Lung (tissue), 11 donors: ENCODE measurements at regions not wholly inside any gene's neighbourhood (a gene's known extent, or its start where the extent isn't known, plus 50 kb on each side); places are given as distances from the start of the nearest gene placed in this dataset.

ENCODE experiments used
- ATAC-seq: fragments of 200-7000 bp; cut with Tn5 transposase; one replicate; pipeline ENCODE4 v1.9.1; 2020; ENCODE audit warnings: moderate number of reproducible peaks; ENCODE audit not compliant: insufficient read depth, low FRiP score
- DNase-seq, 3 donors: peaks; one replicate each; pipeline ENCODE4 v3.0.0-alpha.2; 2013 to 2017
- H3K27ac ChIP-seq, 2 donors: one replicate each; pipeline ENCODE4 v1.5.1; 2013; ENCODE audit warnings: mild to moderate bottlenecking in 2 of 2, moderate library complexity in 2 of 2, control low read depth in 1 of 2, inconsistent platforms in 1 of 2, low read depth in 1 of 2, low read length in 1 of 2
- H3K27me3 ChIP-seq, 3 donors: one replicate each; pipeline ENCODE4 v1.5.1; 2013; ENCODE audit warnings: low read length in 2 of 3; ENCODE audit not compliant: control insufficient read depth in 3 of 3, insufficient read depth in 3 of 3
- H3K36me3 ChIP-seq, 4 donors: one replicate each; pipeline ENCODE4 v1.5.1; 2013; ENCODE audit warnings: low read length in 4 of 4, mild to moderate bottlenecking in 1 of 4, moderate library complexity in 1 of 4; ENCODE audit not compliant: control insufficient read depth in 4 of 4, insufficient read depth in 4 of 4
- H3K4me1 ChIP-seq, 5 donors: one replicate each; pipeline ENCODE4 v1.5.1; 2013; ENCODE audit warnings: low read length in 5 of 5, mild to moderate bottlenecking in 2 of 5, moderate library complexity in 1 of 5; ENCODE audit not compliant: control insufficient read depth in 5 of 5, insufficient read depth in 5 of 5
- H3K4me3 ChIP-seq: one replicate; pipeline ENCODE4 v1.5.1; 2013; ENCODE audit warnings: mild to moderate bottlenecking, control low read depth, moderate library complexity
- H3K9ac ChIP-seq, 2 donors: one replicate each; pipeline ENCODE4 v1.5.1; 2013; ENCODE audit warnings: low read length in 2 of 2, control low read depth in 1 of 2; ENCODE audit not compliant: insufficient read depth in 1 of 2
- H3K9me3 ChIP-seq, 4 donors: one replicate each; pipeline ENCODE4 v1.5.1; 2013; ENCODE audit warnings: low read length in 3 of 4, mild to moderate bottlenecking in 1 of 4, moderate library complexity in 1 of 4; ENCODE audit not compliant: control insufficient read depth in 4 of 4, insufficient read depth in 3 of 4
- WGBS, 2 donors: extraction: QIAGEN DNeasy Blood & Tissue Kit; methylation state at CpG; one replicate each; pipeline ENCODE4 v1.1.7; 2013; 5-methylcytosine and 5-hydroxymethylcytosine counted together
- TF ChIP-seq, protein P1 (sequence below): IDR thresholded peaks from 2 replicates; pipeline ENCODE4 v1.5.1; 2012; ENCODE audit warnings: mild to moderate bottlenecking; ENCODE audit errors: control extremely low read depth, extremely low read depth
- donor health status: control.
- donor health status: control.
- donor health status: Bipolar disorder and iron deficiency.
- donor health status: healthy.
- donor health status: DM: yes; HTN: yes; CAD: no.

DNA sequence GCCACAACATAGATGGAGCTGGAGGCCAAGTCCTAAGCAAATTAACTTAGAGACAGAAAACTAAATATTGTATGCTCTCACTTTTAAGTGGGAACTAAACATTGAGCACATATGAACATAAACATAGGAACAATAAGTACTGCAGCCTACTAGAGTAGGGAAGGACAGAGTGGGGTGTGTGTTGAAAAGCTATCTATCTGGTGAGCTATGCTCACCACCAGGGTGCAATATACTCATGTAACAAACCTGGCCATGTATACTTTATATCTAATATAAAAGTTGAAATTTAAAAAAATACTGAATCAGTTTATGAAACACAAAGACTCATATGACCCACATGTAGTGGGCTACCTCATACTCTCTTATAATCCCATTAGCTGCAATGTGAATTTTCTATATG lies 1305.0 kb downstream of the LRFN5 start:
- Histone ChIP-seq H3K9ac (no peak overlapping the region), H3K36me3 (no peaks in the 10 kb centered on the region), H3K9me3 (peaks cover 0 to 4% (median 0%) of the 10 kb centered on the region in 4 donors), H3K4me1 (no peaks in the 10 kb centered on the region), H3K27me3 (no peaks in the 10 kb centered on the region), H3K27ac (no peak overlapping the region), H3K4me3 (no peak overlapping the region)
- TF ChIP-seq, protein P1, sequence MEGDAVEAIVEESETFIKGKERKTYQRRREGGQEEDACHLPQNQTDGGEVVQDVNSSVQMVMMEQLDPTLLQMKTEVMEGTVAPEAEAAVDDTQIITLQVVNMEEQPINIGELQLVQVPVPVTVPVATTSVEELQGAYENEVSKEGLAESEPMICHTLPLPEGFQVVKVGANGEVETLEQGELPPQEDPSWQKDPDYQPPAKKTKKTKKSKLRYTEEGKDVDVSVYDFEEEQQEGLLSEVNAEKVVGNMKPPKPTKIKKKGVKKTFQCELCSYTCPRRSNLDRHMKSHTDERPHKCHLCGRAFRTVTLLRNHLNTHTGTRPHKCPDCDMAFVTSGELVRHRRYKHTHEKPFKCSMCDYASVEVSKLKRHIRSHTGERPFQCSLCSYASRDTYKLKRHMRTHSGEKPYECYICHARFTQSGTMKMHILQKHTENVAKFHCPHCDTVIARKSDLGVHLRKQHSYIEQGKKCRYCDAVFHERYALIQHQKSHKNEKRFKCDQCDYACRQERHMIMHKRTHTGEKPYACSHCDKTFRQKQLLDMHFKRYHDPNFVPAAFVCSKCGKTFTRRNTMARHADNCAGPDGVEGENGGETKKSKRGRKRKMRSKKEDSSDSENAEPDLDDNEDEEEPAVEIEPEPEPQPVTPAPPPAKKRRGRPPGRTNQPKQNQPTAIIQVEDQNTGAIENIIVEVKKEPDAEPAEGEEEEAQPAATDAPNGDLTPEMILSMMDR = no peak
- DNase-seq = peak in 1 of 3 donors; percentile 4
- ATAC-seq = no peak

DNA sequence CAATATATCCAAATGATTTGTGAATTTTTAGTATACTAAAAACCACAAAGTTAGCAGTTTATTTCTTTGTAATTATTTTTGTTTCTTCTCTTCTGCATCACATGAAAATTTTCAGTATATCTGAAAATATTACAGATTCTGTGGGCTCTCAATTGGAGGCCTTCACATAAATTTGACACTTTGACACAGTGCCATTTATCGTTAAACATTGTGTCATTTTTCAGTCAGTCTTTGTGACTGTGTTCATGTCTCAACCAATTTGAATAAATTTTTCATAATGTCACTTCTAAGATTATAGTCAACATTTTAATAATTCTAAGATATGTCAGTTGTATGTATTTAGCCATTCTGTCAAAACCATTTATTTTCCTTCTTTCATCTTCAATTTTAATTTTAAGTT lies 1303.0 kb downstream of the LRFN5 start:
- 94 to 95% methylated on average over 1 of the region's 1 CpG for WGBS, 2 donors

DNA sequence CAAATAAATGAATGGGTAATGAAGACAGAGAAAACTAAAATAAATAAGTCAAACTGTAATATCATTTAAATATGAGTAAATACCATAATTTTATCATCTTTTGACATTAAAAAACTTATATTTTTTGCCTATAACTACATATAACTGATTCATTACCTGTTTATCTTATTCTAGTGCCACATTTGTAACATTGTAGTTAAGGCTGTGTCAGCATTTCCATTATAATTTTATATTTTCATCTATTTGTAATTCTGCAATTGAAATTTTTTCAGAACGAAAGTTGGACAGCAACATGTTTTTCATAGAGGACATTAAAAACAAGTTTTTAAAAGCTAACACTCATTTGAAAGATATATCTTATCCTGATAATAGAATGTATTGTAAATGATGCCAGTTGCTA lies 1286.5 kb downstream of the LRFN5 start:
- H3K36me3 ChIP-seq = no peaks in the 10 kb centered on the region
- H3K4me1 ChIP-seq = no peaks in the 10 kb centered on the region
- ATAC-seq (no peak), DNase-seq (no peak)
- no peak overlapping the region for H3K9ac ChIP-seq
- H3K9me3 ChIP-seq = no peaks in the 10 kb centered on the region
- 0 to 47% methylated on average over 1 of the region's 1 CpG for WGBS, 2 donors
- H3K27ac ChIP-seq = no peak overlapping the region
- H3K27me3 ChIP-seq = no peaks in the 10 kb centered on the region
- TF ChIP-seq, protein P1 = no peak
- no peak overlapping the region for H3K4me3 ChIP-seq

More for the DNA sequence above, 1303.0 kb downstream of the LRFN5 start:
- Histone ChIP-seq H3K4me3 (no peak overlapping the region), H3K36me3 (no peaks in the 10 kb centered on the region), H3K27me3 (no peaks in the 10 kb centered on the region), H3K27ac (no peak overlapping the region), H3K9me3 (peaks cover 0 to 2% (median 0%) of the 10 kb centered on the region in 4 donors), H3K4me1 (no peaks in the 10 kb centered on the region), H3K9ac (no peak overlapping the region)
- TF ChIP-seq, protein P1 = no peak
- ATAC-seq (no peak), DNase-seq (no peak)

DNA sequence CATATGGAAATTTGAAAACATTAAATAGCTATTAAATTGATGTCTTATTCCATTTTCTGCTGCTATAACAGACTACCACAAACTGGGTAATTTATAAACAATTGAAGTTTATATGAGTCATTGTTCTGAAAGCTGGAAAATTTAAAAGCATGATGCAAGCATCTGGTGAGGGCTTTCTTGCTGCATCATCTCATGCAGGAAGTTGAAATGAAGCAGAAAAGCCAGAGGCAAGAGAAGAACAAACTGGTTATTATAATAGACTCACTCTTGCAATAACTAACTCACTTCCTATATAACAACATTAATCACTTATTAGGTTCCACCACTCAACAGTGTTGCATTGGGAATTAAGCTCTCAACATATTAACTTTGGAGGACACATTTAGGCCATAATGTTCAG lies 1277.4 kb downstream of the LRFN5 start:
- no peaks in the 10 kb centered on the region for H3K27me3 ChIP-seq
- no peaks in the 10 kb centered on the region for H3K9me3 ChIP-seq
- no peak overlapping the region for H3K27ac ChIP-seq
- H3K9ac ChIP-seq = no peak overlapping the region
- TF ChIP-seq, protein P1 = no peak
- H3K36me3 ChIP-seq = no peaks in the 10 kb centered on the region
- no peaks in the 10 kb centered on the region for H3K4me1 ChIP-seq
- H3K4me3 ChIP-seq = no peak overlapping the region
- no peak for ATAC-seq
- no peak for DNase-seq
